Keratinocyte (primary cell): ENCODE measurements at regions not wholly inside any gene's neighbourhood (a gene's known extent, or its start where the extent isn't known, plus 50 kb on each side); places are given as distances from the start of the nearest gene placed in this dataset.

Experiments
- DNase-seq: peaks from one replicate; pipeline ENCODE4 v3.0.0-alpha.2; 2011; ENCODE audit warnings: low read depth, missing footprints, low spot score
- FAIRE-seq: peaks from 2 replicates; lab custom pipeline; 2011; peaks lifted over from hg19 to GRCh38; lab: Jason Lieb, UNC
- H2AFZ ChIP-seq: 2 replicates; pipeline ENCODE4 v1.6.0; 2012; ENCODE audit warnings: low read length, control low read depth, inconsistent platforms; ENCODE audit not compliant: control insufficient read depth
- H3K27ac ChIP-seq: 2 replicates; pipeline ENCODE4 v1.5.1; 2011; ENCODE audit warnings: low read length; ENCODE audit not compliant: control insufficient read depth, insufficient read depth
- H3K27me3 ChIP-seq: 3 replicates; pipeline ENCODE4 v1.6.0; 2011; ENCODE audit warnings: low read length; ENCODE audit not compliant: control insufficient read depth, insufficient read depth; ENCODE audit errors: extremely low read depth
- H3K36me3 ChIP-seq, 2 experiments: 2 replicates in 1 of 2; 3 replicates in 1 of 2; pipeline ENCODE4 v1.5.1; 2011; ENCODE audit warnings: low read length in 2 of 2, mild to moderate bottlenecking in 1 of 2; ENCODE audit not compliant: control insufficient read depth in 2 of 2, insufficient read depth in 2 of 2; ENCODE audit errors: extremely low read depth in 1 of 2
- H3K4me1 ChIP-seq: 3 replicates; pipeline ENCODE4 v1.5.1; 2011; ENCODE audit warnings: low read length; ENCODE audit not compliant: control insufficient read depth, insufficient read depth; ENCODE audit errors: extremely low read depth
- H3K4me2 ChIP-seq: 3 replicates; pipeline ENCODE4 v1.6.0; 2011; ENCODE audit warnings: low read depth, low read length; ENCODE audit not compliant: control insufficient read depth, insufficient read depth; ENCODE audit errors: extremely low read depth
- H3K4me3 ChIP-seq, 3 experiments: fragments of 200-600 bp in 1 of 3; sonication (generic) in 1 of 3; 2 replicates in 2 of 3; 3 replicates in 1 of 3; pipeline ENCODE4 v1.5.1; 2011 to 2016; ENCODE audit warnings: low read length in 3 of 3, mild to moderate bottlenecking in 3 of 3, control low read depth in 2 of 3, inconsistent platforms in 1 of 3, low read depth in 1 of 3, mixed read lengths in 1 of 3, mixed run types in 1 of 3, moderate library complexity in 1 of 3; ENCODE audit not compliant: control insufficient read depth in 2 of 3, insufficient read depth in 2 of 3; ENCODE audit errors: extremely low read depth in 1 of 3
- H3K79me2 ChIP-seq: 2 replicates; pipeline ENCODE4 v1.6.0; 2012; ENCODE audit warnings: low read length; ENCODE audit not compliant: control insufficient read depth, insufficient read depth
- H3K9ac ChIP-seq: 3 replicates; pipeline ENCODE4 v1.6.0; 2011; ENCODE audit warnings: low read length; ENCODE audit not compliant: control insufficient read depth, insufficient read depth; ENCODE audit errors: extremely low read depth
- H3K9me1 ChIP-seq: 3 replicates; pipeline ENCODE4 v1.6.0; 2011; ENCODE audit warnings: low read length; ENCODE audit not compliant: control insufficient read depth, insufficient read depth; ENCODE audit errors: extremely low read depth
- H3K9me3 ChIP-seq: 2 replicates; pipeline ENCODE4 v1.5.1; 2012; ENCODE audit warnings: low read depth, low read length; ENCODE audit not compliant: control insufficient read depth
- H4K20me1 ChIP-seq: 3 replicates; pipeline ENCODE4 v1.6.0; 2011; ENCODE audit warnings: low read length; ENCODE audit not compliant: control insufficient read depth, insufficient read depth; ENCODE audit errors: extremely low read depth
- EZH2 ChIP-seq: IDR thresholded peaks from one replicate; pipeline ENCODE4 v1.6.1; 2012; ENCODE audit warnings: inconsistent platforms, mild to moderate bottlenecking, low read length, moderate library complexity
- dilution Hi-C: fragments of 300-500 bp; cut with MboI; formaldehyde crosslinking; loops from one replicate; pipeline ENCODE4 v1.7.0; 2020; ENCODE audit warnings: low sequenced_read_pairs; ENCODE audit not compliant: extremely low pct_ligation_motif_present
- TF ChIP-seq, protein P1 (sequence below), 3 experiments: IDR thresholded peaks in 1 of 3; conservative IDR thresholded peaks in 1 of 3; optimal IDR thresholded peaks in 1 of 3; 2 replicates in 2 of 3; 3 replicates in 1 of 3; pipeline versions ENCODE3 to v1.5.1; 2011; ENCODE audit warnings: low read length in 3 of 3, mild to moderate bottlenecking in 3 of 3, moderate library complexity in 2 of 3, control low read depth in 1 of 3, inconsistent platforms in 1 of 3; ENCODE audit not compliant: insufficient read depth in 2 of 3; ENCODE audit errors: extremely low read depth in 1 of 3

DNA sequence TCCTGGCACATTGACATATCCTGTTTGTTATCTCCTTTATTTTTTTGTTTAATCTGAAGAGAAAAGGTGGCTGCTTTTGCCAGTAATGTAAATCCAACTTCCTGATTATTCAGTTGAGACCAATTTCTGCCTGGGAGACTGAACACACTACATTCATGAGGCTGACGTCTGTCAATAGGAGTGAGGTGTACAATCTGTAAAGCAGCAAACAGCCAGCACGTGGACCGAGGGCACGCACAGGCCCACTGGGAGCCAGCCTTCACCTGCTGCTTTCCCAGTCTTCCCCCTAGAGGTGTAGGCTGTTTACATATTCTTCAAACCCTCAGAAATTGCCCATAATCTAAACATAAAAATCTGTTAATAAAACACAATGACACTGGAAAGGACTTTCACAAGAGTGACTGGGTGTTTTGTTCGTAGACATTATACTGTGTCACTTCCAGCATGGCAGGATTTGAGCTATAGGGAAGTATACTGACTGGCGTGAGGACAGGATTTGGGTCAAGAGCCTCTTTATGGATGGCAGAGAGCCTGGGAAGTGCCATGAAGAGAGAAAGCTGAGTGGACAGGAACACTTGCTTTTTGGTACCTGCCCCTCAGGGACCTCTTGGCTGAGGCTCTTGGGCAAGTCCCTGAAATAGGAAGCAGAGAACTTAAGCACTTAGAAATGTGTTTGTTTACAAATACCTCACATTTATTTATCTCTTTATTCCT, 552.9 kb upstream of the CAMK1G start:
- FAIRE-seq: no peak
- dilution Hi-C loops: no loop called here

GRCh38 chr1:209037064-209037463, 546.5 kb upstream of the CAMK1G start:
- no peak overlapping the region for H3K4me3 ChIP-seq
- no peaks in the 10 kb centered on the region for H3K9me3 ChIP-seq
- no peaks in the 10 kb centered on the region for H3K27me3 ChIP-seq
- H3K9me1 ChIP-seq: no peaks in the 10 kb centered on the region
- dilution Hi-C loops: no loop called here
- no peak for DNase-seq
- H3K36me3 ChIP-seq: no peaks in the 10 kb centered on the region
- H3K79me2 ChIP-seq: no peaks in the 10 kb centered on the region
- no peak for FAIRE-seq
- H3K9ac ChIP-seq: no peak overlapping the region
- no peak for TF ChIP-seq EZH2
- H4K20me1 ChIP-seq: no peaks in the 10 kb centered on the region
- H3K4me1 ChIP-seq: peaks cover 35% of the 10 kb centered on the region
- no peak overlapping the region for H3K4me2 ChIP-seq
- no peak overlapping the region for H2AFZ ChIP-seq
- H3K27ac ChIP-seq: no peak overlapping the region

More for the DNA sequence above, 552.9 kb upstream of the CAMK1G start:
- no peak for TF ChIP-seq EZH2
- TF ChIP-seq, protein P1, sequence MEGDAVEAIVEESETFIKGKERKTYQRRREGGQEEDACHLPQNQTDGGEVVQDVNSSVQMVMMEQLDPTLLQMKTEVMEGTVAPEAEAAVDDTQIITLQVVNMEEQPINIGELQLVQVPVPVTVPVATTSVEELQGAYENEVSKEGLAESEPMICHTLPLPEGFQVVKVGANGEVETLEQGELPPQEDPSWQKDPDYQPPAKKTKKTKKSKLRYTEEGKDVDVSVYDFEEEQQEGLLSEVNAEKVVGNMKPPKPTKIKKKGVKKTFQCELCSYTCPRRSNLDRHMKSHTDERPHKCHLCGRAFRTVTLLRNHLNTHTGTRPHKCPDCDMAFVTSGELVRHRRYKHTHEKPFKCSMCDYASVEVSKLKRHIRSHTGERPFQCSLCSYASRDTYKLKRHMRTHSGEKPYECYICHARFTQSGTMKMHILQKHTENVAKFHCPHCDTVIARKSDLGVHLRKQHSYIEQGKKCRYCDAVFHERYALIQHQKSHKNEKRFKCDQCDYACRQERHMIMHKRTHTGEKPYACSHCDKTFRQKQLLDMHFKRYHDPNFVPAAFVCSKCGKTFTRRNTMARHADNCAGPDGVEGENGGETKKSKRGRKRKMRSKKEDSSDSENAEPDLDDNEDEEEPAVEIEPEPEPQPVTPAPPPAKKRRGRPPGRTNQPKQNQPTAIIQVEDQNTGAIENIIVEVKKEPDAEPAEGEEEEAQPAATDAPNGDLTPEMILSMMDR (optimal IDR thresholded peaks at IDR 0.05 in 1 of 3, IDR thresholded peaks at IDR 0.05 in 1 of 3, conservative IDR thresholded peaks at IDR 0.05 in 1 of 3; ENCODE audit: extremely low read depth in 1 of 3, insufficient read depth in 2 of 3, low read length in 3 of 3): no peak
- Histone ChIP-seq H3K9me3 (no peaks in the 10 kb centered on the region), H3K27ac (no peak overlapping the region), H3K4me2 (no peak overlapping the region), H4K20me1 (no peaks in the 10 kb centered on the region), H3K27me3 (no peaks in the 10 kb centered on the region), H3K4me1 (no peaks in the 10 kb centered on the region), H3K9ac (no peak overlapping the region), H3K36me3 (no peaks in the 10 kb centered on the region), H2AFZ (no peak overlapping the region), H3K79me2 (no peaks in the 10 kb centered on the region), H3K9me1 (no peaks in the 10 kb centered on the region), H3K4me3 (no peak overlapping the region)
- no peak for DNase-seq

GRCh38 chr1:209038316-209038715, 545.2 kb upstream of the CAMK1G start:
- TF ChIP-seq, protein P1 (optimal IDR thresholded peaks at IDR 0.05 in 1 of 3, IDR thresholded peaks at IDR 0.05 in 1 of 3, conservative IDR thresholded peaks at IDR 0.05 in 1 of 3; ENCODE audit: extremely low read depth in 1 of 3, insufficient read depth in 2 of 3, low read length in 3 of 3): no peak
- no peak for TF ChIP-seq EZH2
- no peak overlapping the region for H3K4me3 ChIP-seq
- H3K36me3 ChIP-seq: no peaks in the 10 kb centered on the region
- H3K27me3 ChIP-seq: no peaks in the 10 kb centered on the region
- peak overlapping the region; percentile 71 for H2AFZ ChIP-seq
- peak overlapping the region; percentile 79 for H3K4me2 ChIP-seq
- DNase-seq (peak; percentile 25), FAIRE-seq (peak; percentile 43)
- no peaks in the 10 kb centered on the region for H4K20me1 ChIP-seq
- peak overlapping the region; percentile 26 for H3K9ac ChIP-seq
- no peaks in the 10 kb centered on the region for H3K9me1 ChIP-seq
- no peaks in the 10 kb centered on the region for H3K79me2 ChIP-seq
- peaks cover 35% of the 10 kb centered on the region for H3K4me1 ChIP-seq
- no peaks in the 10 kb centered on the region for H3K9me3 ChIP-seq
- peak overlapping the region; percentile 96 for H3K27ac ChIP-seq
- dilution Hi-C loops: no loop called here
